OCI-LY1 (cell line): ENCODE measurements at regions not wholly inside any gene's neighbourhood (a gene's known extent, or its start where the extent isn't known, plus 50 kb on each side); places are given as distances from the start of the nearest gene placed in this dataset.

ENCODE experiments used
- H2AFZ ChIP-seq: fragments of 200-600 bp; sonication (generic), shearing (Covaris generic); 2 replicates; pipeline ENCODE4 v1.6.0; 2014; ENCODE audit warnings: antibody characterized with exemption, mild to moderate bottlenecking, low read length
- H3F3A ChIP-seq: fragments of 200-600 bp; sonication (generic), shearing (Covaris generic); 2 replicates; pipeline ENCODE4 v1.6.0; 2014; ENCODE audit warnings: mild to moderate bottlenecking, antibody characterized with exemption, low read length, moderate library complexity; ENCODE audit not compliant: insufficient read depth
- H3K27ac ChIP-seq: fragments of 200-600 bp; sonication (generic); 2 replicates; pipeline ENCODE4 v1.5.1; 2014; ENCODE audit warnings: low read length, mixed run types, mild to moderate bottlenecking, low read depth; ENCODE audit not compliant: poor library complexity, severe bottlenecking
- H3K27me3 ChIP-seq: fragments of 200-600 bp; sonication (generic); 2 replicates; pipeline ENCODE4 v1.6.0; 2014; ENCODE audit warnings: antibody characterized with exemption, mild to moderate bottlenecking, low read length, moderate library complexity; ENCODE audit not compliant: insufficient read depth
- H3K36me3 ChIP-seq: fragments of 200-600 bp; sonication (generic); 2 replicates; pipeline ENCODE4 v1.6.1; 2014; ENCODE audit warnings: mild to moderate bottlenecking, antibody characterized with exemption, low read length, moderate library complexity, mixed read lengths; ENCODE audit not compliant: insufficient read depth
- H3K4me1 ChIP-seq: fragments of 200-600 bp; sonication (generic); 2 replicates; pipeline ENCODE4 v1.5.1; 2014; ENCODE audit warnings: mild to moderate bottlenecking, low read length, moderate library complexity; ENCODE audit not compliant: insufficient read depth, severe bottlenecking
- H3K4me2 ChIP-seq: fragments of 200-600 bp; sonication (generic), shearing (Covaris generic); 2 replicates; pipeline ENCODE4 v1.6.1; 2014; ENCODE audit warnings: low read length
- H3K4me3 ChIP-seq: fragments of 200-600 bp; sonication (generic); 2 replicates; pipeline ENCODE4 v1.5.1; 2014; ENCODE audit warnings: low read length, low read depth, mild to moderate bottlenecking, mixed read lengths; ENCODE audit not compliant: poor library complexity, severe bottlenecking
- H3K79me2 ChIP-seq: fragments of 200-600 bp; shearing (Covaris generic); 2 replicates; pipeline ENCODE4 v1.6.1; 2016; ENCODE audit warnings: mixed run types, low read length, mixed read lengths; ENCODE audit not compliant: insufficient read depth
- H3K9ac ChIP-seq: fragments of 200-600 bp; sonication (generic), shearing (Covaris generic); 2 replicates; pipeline ENCODE4 v1.6.1; 2014; ENCODE audit warnings: mild to moderate bottlenecking, low read length, mixed read lengths
- H3K9me2 ChIP-seq: fragments of 200-600 bp; sonication (generic), shearing (Covaris generic); 2 replicates; pipeline ENCODE4 v1.6.1; 2014; ENCODE audit warnings: low read depth, mild to moderate bottlenecking, low read length, mixed read lengths
- H3K9me3 ChIP-seq: fragments of 200-600 bp; shearing (Covaris generic); 2 replicates; pipeline ENCODE4 v1.6.1; 2014; ENCODE audit warnings: low read length, mixed read lengths
- H4K20me1 ChIP-seq: fragments of 200-600 bp; sonication (generic), shearing (Covaris generic); 2 replicates; pipeline ENCODE4 v1.6.0; 2016; ENCODE audit warnings: mild to moderate bottlenecking, low read length; ENCODE audit not compliant: insufficient read depth
- CTCF ChIP-seq: fragments of 200-600 bp; sonication (generic), shearing (Covaris generic); IDR thresholded peaks from 2 replicates; pipeline ENCODE4 v1.5.1; 2017; ENCODE audit warnings: mild to moderate bottlenecking, antibody characterized with exemption, low read length, moderate library complexity, mixed read lengths
- EZH2 ChIP-seq: fragments of 200-600 bp; sonication (generic), shearing (Covaris generic); IDR thresholded peaks from 2 replicates; pipeline ENCODE4 v1.8.0; 2017; ENCODE audit warnings: borderline replicate concordance, mixed run types, mild to moderate bottlenecking, antibody characterized with exemption, low read length, moderate library complexity, mixed read lengths

- TF ChIP-seq EZH2 (no peak), CTCF (no peak)
- no peaks in the 10 kb centered on the region for H4K20me1 ChIP-seq
- no peak overlapping the region for H3K4me2 ChIP-seq
- no peaks in the 10 kb centered on the region for H3K9me2 ChIP-seq
- no peaks in the 10 kb centered on the region for H3F3A ChIP-seq
- no peaks in the 10 kb centered on the region for H3K36me3 ChIP-seq
- H3K9me3 ChIP-seq, result no peaks in the 10 kb centered on the region
- H3K79me2 ChIP-seq, result no peaks in the 10 kb centered on the region
- H3K4me1 ChIP-seq, result no peaks in the 10 kb centered on the region
- H2AFZ ChIP-seq, result no peak overlapping the region
- no peaks in the 10 kb centered on the region for H3K27me3 ChIP-seq
- no peak overlapping the region for H3K27ac ChIP-seq
- no peak overlapping the region for H3K4me3 ChIP-seq
- H3K9ac ChIP-seq, result no peak overlapping the region
Measured at GRCh38 chr3:78420611-78421010, 1347.2 kb downstream of the ROBO1 start.

GRCh38 chr3:78421247-78421966 is 1346.4 kb downstream of the ROBO1 start:
- Histone ChIP-seq H3K9me3 (no peaks in the 10 kb centered on the region), H3K9ac (no peak overlapping the region), H3K9me2 (no peaks in the 10 kb centered on the region), H4K20me1 (no peaks in the 10 kb centered on the region), H3K27me3 (no peaks in the 10 kb centered on the region), H3K79me2 (no peaks in the 10 kb centered on the region), H3K4me3 (no peak overlapping the region), H3F3A (no peaks in the 10 kb centered on the region), H3K36me3 (no peaks in the 10 kb centered on the region), H2AFZ (no peak overlapping the region), H3K27ac (no peak overlapping the region), H3K4me2 (no peak overlapping the region), H3K4me1 (no peaks in the 10 kb centered on the region)
- TF ChIP-seq CTCF, result no peak
- TF ChIP-seq EZH2, result no peak

- Histone ChIP-seq H3K27me3 (no peaks in the 10 kb centered on the region), H4K20me1 (no peaks in the 10 kb centered on the region), H3F3A (no peaks in the 10 kb centered on the region), H3K9me2 (no peaks in the 10 kb centered on the region), H2AFZ (no peak overlapping the region), H3K9ac (no peak overlapping the region), H3K4me2 (no peak overlapping the region), H3K27ac (no peak overlapping the region), H3K36me3 (no peaks in the 10 kb centered on the region), H3K4me1 (no peaks in the 10 kb centered on the region), H3K79me2 (no peaks in the 10 kb centered on the region), H3K4me3 (no peak overlapping the region), H3K9me3 (no peaks in the 10 kb centered on the region)
- no peak for TF ChIP-seq CTCF
- TF ChIP-seq EZH2, result no peak
Measured at GRCh38 chr3:78424656-78425055, 1343.1 kb downstream of the ROBO1 start.
